ENCODE measurements at regions not wholly inside any gene's neighbourhood (a gene's known extent, or its start where the extent isn't known, plus 50 kb on each side); places are given as distances from the start of the nearest gene placed in this dataset.
A peak's percentile ranks its signal among the peaks of the same experiment; 100 is the strongest.
"Not testable (repeated sequence)": the region's sequence is repeated elsewhere in the genome, so short reads cannot be mapped to it uniquely, and the experiment has no call there.

GRCh38 chr2:8552293-8552801 lies 129.5 kb upstream of the ID2 start:
- Mint-ChIP-seq H3K4me1 (peaks cover 0 to 12% (median 5%) of the 10 kb centered on the region in 3 donors), H3K4me3 (peak overlapping the region in 2 of 8 donors; percentile 40 to 50), H3K27ac (peak overlapping the region in 1 of 6 donors; percentile 33)

GRCh38 chr2:8553643-8554042 lies 128.2 kb upstream of the ID2 start:
- DNase-seq (no peak), ATAC-seq (ENCODE audit: low read depth in 2 of 2) (no peak)
- no peak overlapping the region for H3K27ac Mint-ChIP-seq
- H3K4me3 Mint-ChIP-seq = no peak overlapping the region
- H3K9me3 Mint-ChIP-seq = peaks cover 4 to 14% (median 8%) of the 10 kb centered on the region in 7 donors
- peaks cover 32 to 42% (median 35%) of the 10 kb centered on the region in 3 donors for H3K27me3 Mint-ChIP-seq
- H3K4me1 Mint-ChIP-seq = peaks cover 0 to 12% (median 5%) of the 10 kb centered on the region in 3 donors
- peaks cover 4 to 9% of the 10 kb centered on the region in 2 donors for H3K36me3 Mint-ChIP-seq

More at GRCh38 chr2:8552293-8552801, 129.5 kb upstream of the ID2 start:
- peaks cover 0 to 6% (median under 1%) of the 10 kb centered on the region in 7 donors for H3K9me3 Mint-ChIP-seq
- H3K27me3 Mint-ChIP-seq = peaks cover 42 to 54% (median 46%) of the 10 kb centered on the region in 3 donors
- ATAC-seq (ENCODE audit: low read depth in 2 of 2) = peak; percentile 45 to 79
- DNase-seq = no peak
- peaks cover 4 to 17% of the 10 kb centered on the region in 2 donors for H3K36me3 Mint-ChIP-seq

- Mint-ChIP-seq H3K9me3 (peaks cover 6 to 21% (median 13%) of the 10 kb centered on the region in 7 donors), H3K27me3 (peaks cover 26 to 35% (median 27%) of the 10 kb centered on the region in 3 donors), H3K36me3 (peaks cover 4 to 9% of the 10 kb centered on the region in 2 donors), H3K27ac (no peak overlapping the region), H3K4me3 (no peak overlapping the region), H3K4me1 (peaks cover 0 to 12% (median 5%) of the 10 kb centered on the region in 3 donors)
- ATAC-seq (ENCODE audit: low read depth in 2 of 2) (no peak), DNase-seq (no peak)
Observed at GRCh38 chr2:8554296-8554806, 127.5 kb upstream of the ID2 start.

GRCh38 chr2:8555543-8555942 lies 126.3 kb upstream of the ID2 start:
- Mint-ChIP-seq H3K27me3 (peaks cover 17 to 29% (median 19%) of the 10 kb centered on the region in 3 donors), H3K27ac (no peak overlapping the region), H3K4me3 (no peak overlapping the region), H3K36me3 (peaks cover 4 to 9% of the 10 kb centered on the region in 2 donors), H3K9me3 (peaks cover 10 to 33% (median 21%) of the 10 kb centered on the region in 7 donors), H3K4me1 (peaks cover 0 to 12% (median 5%) of the 10 kb centered on the region in 3 donors)
- DNase-seq (no peak), ATAC-seq (ENCODE audit: low read depth in 2 of 2) (no peak)

GRCh38 chr2:8558096-8558495 lies 123.8 kb upstream of the ID2 start:
- H3K27me3 Mint-ChIP-seq = peaks cover 0 to 16% (median 8%) of the 10 kb centered on the region in 3 donors
- H3K9me3 Mint-ChIP-seq = peaks cover 18 to 52% (median 35%) of the 10 kb centered on the region in 7 donors
- no peak overlapping the region for H3K27ac Mint-ChIP-seq
- ATAC-seq (ENCODE audit: low read depth in 2 of 2) (no peak), DNase-seq (no peak)
- peak overlapping the region in 2 of 8 donors; percentile 39 to 62 for H3K4me3 Mint-ChIP-seq
- H3K36me3 Mint-ChIP-seq = peaks cover 4 to 11% of the 10 kb centered on the region in 2 donors
- no peaks in the 10 kb centered on the region for H3K4me1 Mint-ChIP-seq

- peak overlapping the region in 1 of 8 donors; percentile 32 for H3K4me3 Mint-ChIP-seq
- no peaks in the 10 kb centered on the region for H3K4me1 Mint-ChIP-seq
- ATAC-seq (ENCODE audit: low read depth in 2 of 2) (no peak), DNase-seq (no peak)
- peaks cover 18 to 52% (median 35%) of the 10 kb centered on the region in 7 donors for H3K9me3 Mint-ChIP-seq
- peaks cover 0 to 19% (median 8%) of the 10 kb centered on the region in 3 donors for H3K27me3 Mint-ChIP-seq
- H3K36me3 Mint-ChIP-seq = peaks cover 4 to 11% of the 10 kb centered on the region in 2 donors
- no peak overlapping the region for H3K27ac Mint-ChIP-seq
Observed at GRCh38 chr2:8558956-8559355, 122.9 kb upstream of the ID2 start.

- Mint-ChIP-seq H3K4me1 (no peaks in the 10 kb centered on the region), H3K27ac (no peak overlapping the region), H3K9me3 (peaks cover 18 to 52% (median 35%) of the 10 kb centered on the region in 7 donors), H3K27me3 (peaks cover 0 to 27% (median 16%) of the 10 kb centered on the region in 3 donors), H3K36me3 (peaks cover 4 to 11% of the 10 kb centered on the region in 2 donors), H3K4me3 (no peak overlapping the region)
- ATAC-seq (ENCODE audit: low read depth in 2 of 2) = no peak
- DNase-seq = no peak
Observed at GRCh38 chr2:8559805-8560204, 122.1 kb upstream of the ID2 start.

- ATAC-seq (ENCODE audit: low read depth in 2 of 2); H3K27ac Mint-ChIP-seq: not testable (repeated sequence)
Observed at GRCh38 chr2:8561692-8562091, 120.2 kb upstream of the ID2 start.

GRCh38 chr2:8563814-8564474 lies 117.9 kb upstream of the ID2 start:
- no peak for DNase-seq
- Mint-ChIP-seq H3K4me1 (no peaks in the 10 kb centered on the region), H3K4me3 (no peak overlapping the region), H3K9me3 (peaks cover 10 to 35% (median 25%) of the 10 kb centered on the region in 7 donors), H3K27me3 (peaks cover 14 to 41% (median 35%) of the 10 kb centered on the region in 3 donors), H3K36me3 (peaks cover 4 to 11% of the 10 kb centered on the region in 2 donors), H3K27ac (no peak overlapping the region)
- no peak for ATAC-seq (ENCODE audit: low read depth in 2 of 2)

More at GRCh38 chr2:8561692-8562091, 120.2 kb upstream of the ID2 start:
- Mint-ChIP-seq H3K9me3 (peaks cover 18 to 52% (median 34%) of the 10 kb centered on the region in 7 donors), H3K36me3 (peaks cover 0 to 11% of the 10 kb centered on the region in 2 donors), H3K27me3 (peaks cover 5 to 30% (median 29%) of the 10 kb centered on the region in 3 donors)
- not testable (repeated sequence) for H3K4me1 Mint-ChIP-seq, DNase-seq, H3K4me3 Mint-ChIP-seq

- no peaks in the 10 kb centered on the region for H3K4me1 Mint-ChIP-seq
- peaks cover 4 to 11% of the 10 kb centered on the region in 2 donors for H3K36me3 Mint-ChIP-seq
- ATAC-seq (ENCODE audit: low read depth in 2 of 2) (no peak), DNase-seq (no peak)
- H3K4me3 Mint-ChIP-seq = no peak overlapping the region
- H3K9me3 Mint-ChIP-seq = peaks cover 10 to 30% (median 20%) of the 10 kb centered on the region in 7 donors
- H3K27ac Mint-ChIP-seq = no peak overlapping the region
- peaks cover 19 to 47% (median 41%) of the 10 kb centered on the region in 3 donors for H3K27me3 Mint-ChIP-seq
Observed at GRCh38 chr2:8564475-8564874, 117.4 kb upstream of the ID2 start.

- H3K4me3 Mint-ChIP-seq = no peak overlapping the region
- DNase-seq (no peak), ATAC-seq (ENCODE audit: low read depth in 2 of 2) (no peak)
- H3K27ac Mint-ChIP-seq = no peak overlapping the region
- peaks cover 8 to 19% (median 13%) of the 10 kb centered on the region in 7 donors for H3K9me3 Mint-ChIP-seq
- no peaks in the 10 kb centered on the region for H3K4me1 Mint-ChIP-seq
- peaks cover 24 to 56% (median 52%) of the 10 kb centered on the region in 3 donors for H3K27me3 Mint-ChIP-seq
- peaks cover 4 to 11% of the 10 kb centered on the region in 2 donors for H3K36me3 Mint-ChIP-seq
Observed at GRCh38 chr2:8565399-8566154, 116.3 kb upstream of the ID2 start.

GRCh38 chr2:8566155-8566670 lies 115.6 kb upstream of the ID2 start:
- H3K9me3 Mint-ChIP-seq = peaks cover 4 to 13% (median 9%) of the 10 kb centered on the region in 7 donors
- no peak overlapping the region for H3K4me3 Mint-ChIP-seq
- H3K4me1 Mint-ChIP-seq = peaks cover 1 to 3% (median 2%) of the 10 kb centered on the region in 3 donors
- peak overlapping the region in 1 of 6 donors; percentile 77 for H3K27ac Mint-ChIP-seq
- H3K36me3 Mint-ChIP-seq = peaks cover 4 to 11% of the 10 kb centered on the region in 2 donors
- H3K27me3 Mint-ChIP-seq = peaks cover 28 to 59% (median 58%) of the 10 kb centered on the region in 3 donors
- no peak for DNase-seq
- ATAC-seq (ENCODE audit: low read depth in 2 of 2) = no peak
